HG02938 (cell line): ENCODE measurements at regions not wholly inside any gene's neighbourhood (a gene's known extent, or its start where the extent isn't known, plus 50 kb on each side); places are given as distances from the start of the nearest gene placed in this dataset.

Experiments used
- ATAC-seq: cut with Tn5 transposase; IDR thresholded peaks from one replicate; pipeline ENCODE4 v1.9.1; 2021; ENCODE audit warnings: mild to moderate bottlenecking, moderate library complexity; ENCODE audit not compliant: unreplicated experiment

- no peak for ATAC-seq
Measured at GRCh38 chr15:77541421-77542181, 91.1 kb downstream of the LINGO1 start.

GRCh38 chr15:77540312-77541060 is 92.2 kb downstream of the LINGO1 start:
- ATAC-seq: no peak

GRCh38 chr15:77538793-77539497 is 93.8 kb downstream of the LINGO1 start:
- no peak for ATAC-seq

- ATAC-seq: peak; percentile 66
Measured at GRCh38 chr15:77538027-77538451, 94.7 kb downstream of the LINGO1 start.

- no peak for ATAC-seq
Measured at GRCh38 chr15:77537006-77537405, 95.7 kb downstream of the LINGO1 start.

- no peak for ATAC-seq
Measured at GRCh38 chr15:77535845-77536244, 96.9 kb downstream of the LINGO1 start.
